COR-L47 (cell line): ENCODE measurements at regions not wholly inside any gene's neighbourhood (a gene's known extent, or its start where the extent isn't known, plus 50 kb on each side); places are given as distances from the start of the nearest gene placed in this dataset.
"Not testable (repeated sequence)": the region's sequence is repeated elsewhere in the genome, so short reads cannot be mapped to it uniquely, and the experiment has no call there.

Experiments
- DNase-seq: peaks from one replicate; lab custom pipeline; 2025; lab: John Stamatoyannopoulos, UW

DNA sequence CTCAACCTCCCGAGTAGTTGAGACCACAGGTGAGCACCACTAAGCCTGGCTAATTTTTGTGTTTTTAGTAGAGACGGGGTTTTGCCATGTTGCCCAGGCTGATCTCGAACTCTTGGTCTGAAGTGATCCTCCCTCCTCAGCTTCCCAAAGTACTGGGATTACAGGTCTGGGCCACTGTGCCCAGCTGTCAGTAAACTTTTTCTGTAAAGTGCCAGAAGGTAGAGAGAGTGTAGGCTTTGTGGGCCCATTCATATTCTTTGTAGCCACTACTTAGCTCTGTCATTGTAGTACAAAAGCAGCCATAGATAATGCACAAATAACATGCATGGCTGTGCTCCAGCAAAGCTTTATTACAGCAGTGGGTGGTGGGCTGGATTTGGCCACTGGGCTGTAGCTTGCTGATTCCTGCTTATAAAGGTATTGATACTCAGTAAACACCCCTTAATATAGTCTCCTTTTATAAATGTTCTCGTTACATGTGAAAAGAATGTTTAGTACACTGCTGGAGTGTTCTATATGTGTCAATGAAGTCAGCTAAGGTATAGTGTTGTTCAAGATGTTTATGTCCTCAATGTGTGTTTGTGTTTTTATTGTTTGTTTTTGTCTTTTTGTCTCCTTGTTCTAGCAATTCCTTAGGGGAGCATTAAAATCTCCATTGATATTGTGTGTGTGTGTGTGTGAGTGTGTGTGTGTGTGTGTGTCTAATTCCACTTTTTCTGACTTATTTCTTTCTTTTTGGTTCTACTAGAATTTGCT, 644.7 kb upstream of the DPP6 start:
- no peak for DNase-seq

DNA sequence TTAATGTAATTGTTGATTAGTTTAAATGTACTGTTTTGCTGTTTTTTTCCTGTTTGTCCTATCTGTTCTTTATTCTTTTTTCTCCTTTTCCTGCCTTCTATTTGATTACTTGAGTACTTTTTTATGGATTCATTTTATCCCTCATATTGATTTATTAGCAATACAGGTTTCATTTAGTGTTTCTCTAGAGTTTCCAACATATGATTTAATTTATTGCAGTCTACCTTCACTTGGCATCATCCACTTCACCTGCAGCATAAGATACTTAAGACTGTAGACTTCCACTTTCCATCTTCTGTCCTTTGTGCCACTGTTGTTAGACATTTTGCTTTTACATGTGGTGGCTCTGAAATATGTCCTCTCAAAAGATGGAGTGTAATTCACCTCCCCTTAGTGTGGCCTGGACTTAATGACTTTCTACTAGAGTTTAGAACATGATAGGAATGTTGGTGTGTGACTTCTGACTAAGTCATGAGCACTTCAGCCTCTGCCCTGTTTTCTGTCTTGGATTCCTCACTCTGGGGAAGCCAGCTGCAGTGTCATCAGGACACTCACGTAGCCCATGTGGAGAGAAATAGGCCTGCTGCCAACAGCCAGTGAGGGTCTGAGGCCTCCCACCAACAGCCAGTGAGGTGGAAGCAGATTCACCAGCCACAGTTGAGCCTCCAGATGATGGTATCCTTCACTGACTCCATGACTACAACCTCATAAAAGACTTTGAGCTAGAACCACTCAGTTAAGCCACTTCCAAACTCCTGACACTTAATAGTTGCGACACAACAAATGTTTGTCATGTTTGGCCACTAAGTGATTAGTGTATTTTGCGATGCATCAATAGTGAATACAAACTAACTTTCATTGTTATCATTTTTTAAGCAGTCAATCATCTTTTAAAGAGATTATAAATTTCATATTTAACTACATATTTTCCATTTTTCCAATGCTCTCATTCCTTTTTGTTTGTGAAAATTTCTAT, 643.5 kb upstream of the DPP6 start:
- no peak for DNase-seq

GRCh38 chr7:153409567-153410342, 642.4 kb upstream of the DPP6 start:
- not testable (repeated sequence) for DNase-seq

- DNase-seq: not testable (repeated sequence)
These were observed 641.1 kb upstream of the DPP6 start for GRCh38 chr7:153410997-153411642.

DNA sequence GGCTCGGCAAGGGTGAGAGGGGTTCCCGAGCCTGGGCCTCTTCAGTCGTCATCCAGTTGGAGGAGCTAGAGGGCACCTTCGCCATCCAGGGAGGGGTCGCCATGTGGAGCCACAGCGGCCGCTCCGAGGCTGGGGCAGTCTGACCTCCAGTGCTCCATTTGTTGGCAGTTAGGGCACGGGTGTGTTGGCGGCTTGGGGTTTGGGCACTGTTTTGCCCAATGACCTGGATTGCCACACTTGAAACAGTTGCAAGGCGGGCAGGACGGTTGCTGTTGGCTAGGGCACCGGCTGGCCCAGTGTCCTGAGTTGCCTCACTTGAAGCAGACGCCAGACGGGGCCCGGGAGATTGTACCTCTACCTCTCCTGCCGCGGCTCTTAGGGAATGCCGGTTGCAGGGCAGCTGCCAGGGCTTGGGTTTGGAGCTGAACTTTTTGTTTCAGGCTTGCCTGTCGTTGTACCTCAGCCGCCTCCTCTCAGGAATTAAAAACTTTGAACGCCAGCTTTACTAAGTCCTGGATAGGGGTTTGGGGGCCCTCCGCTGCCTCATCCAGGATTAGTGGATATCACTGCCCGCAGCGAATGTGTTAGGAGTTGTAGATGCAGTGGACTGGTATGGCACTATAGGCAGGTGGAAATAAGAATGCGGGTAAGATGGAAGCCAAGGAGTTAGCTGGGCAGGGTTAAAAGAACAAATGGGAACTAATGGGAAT, 639.9 kb upstream of the DPP6 start:
- DNase-seq: not testable (repeated sequence)

DNA sequence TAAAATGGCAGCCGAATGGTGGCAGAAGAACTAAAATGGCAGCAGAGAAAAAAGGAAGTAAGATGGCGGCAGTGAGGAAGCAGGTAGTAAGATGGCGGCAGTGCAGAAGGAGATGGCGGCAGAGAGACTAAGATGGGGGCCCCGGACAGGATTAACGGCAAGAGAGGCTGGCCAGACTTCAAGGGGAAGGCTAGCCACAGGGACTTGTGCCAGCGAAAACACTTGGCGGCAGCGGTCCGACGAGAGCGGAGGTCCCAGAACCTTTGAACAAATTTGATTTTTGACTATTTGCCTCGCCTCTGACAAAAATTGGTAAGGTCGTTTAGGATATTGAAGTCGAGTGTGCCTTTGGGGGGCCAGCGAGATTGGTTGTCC, 639.4 kb upstream of the DPP6 start:
- not testable (repeated sequence) for DNase-seq

GRCh38 chr7:153413199-153413539, 639.0 kb upstream of the DPP6 start:
- DNase-seq: no peak

GRCh38 chr7:153413540-153414287, 638.5 kb upstream of the DPP6 start:
- DNase-seq: no peak

DNA sequence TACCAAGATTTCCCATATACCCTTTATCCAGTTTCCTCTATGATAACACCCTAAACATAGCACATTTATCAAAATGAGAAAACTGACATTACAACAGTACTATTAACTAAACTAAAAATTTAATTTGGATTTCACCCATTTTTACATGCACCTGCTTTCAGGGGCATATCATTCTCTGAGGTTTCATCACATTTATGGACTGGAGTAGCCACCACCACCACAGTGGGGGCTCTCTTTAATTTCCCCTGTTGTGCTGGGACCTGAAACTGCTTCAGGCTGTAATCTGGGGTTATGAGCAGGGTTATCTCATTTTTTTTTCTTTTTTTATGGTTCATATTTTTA, 637.9 kb upstream of the DPP6 start:
- no peak for DNase-seq

- no peak for DNase-seq
These were observed 636.6 kb upstream of the DPP6 start for GRCh38 chr7:153415632-153416031.

GRCh38 chr7:153422291-153423209, 629.6 kb upstream of the DPP6 start:
- DNase-seq: no peak

GRCh38 chr7:153423210-153423590, 629.0 kb upstream of the DPP6 start:
- DNase-seq: no peak

GRCh38 chr7:153430931-153431330, 621.3 kb upstream of the DPP6 start:
- no peak for DNase-seq

DNA sequence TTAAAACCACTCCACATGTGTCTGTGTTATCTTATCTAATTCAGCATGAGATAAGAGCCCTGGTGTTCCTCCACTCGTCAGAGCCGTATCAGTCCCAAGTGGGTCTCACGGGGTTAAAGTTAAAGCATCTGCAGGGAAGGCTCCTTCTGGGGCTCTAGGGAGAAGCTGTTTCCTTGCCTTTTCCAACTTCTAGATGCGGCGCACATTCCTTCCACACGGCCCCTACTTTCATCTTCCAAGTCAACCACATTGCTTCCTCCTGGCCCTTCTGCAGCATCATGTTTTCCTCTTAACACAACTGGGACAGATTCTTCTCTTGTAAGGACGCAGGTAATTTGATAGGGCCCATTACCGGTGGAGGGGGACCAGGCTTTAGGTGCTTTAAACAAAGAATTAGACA, 620.1 kb upstream of the DPP6 start:
- no peak for DNase-seq

DNA sequence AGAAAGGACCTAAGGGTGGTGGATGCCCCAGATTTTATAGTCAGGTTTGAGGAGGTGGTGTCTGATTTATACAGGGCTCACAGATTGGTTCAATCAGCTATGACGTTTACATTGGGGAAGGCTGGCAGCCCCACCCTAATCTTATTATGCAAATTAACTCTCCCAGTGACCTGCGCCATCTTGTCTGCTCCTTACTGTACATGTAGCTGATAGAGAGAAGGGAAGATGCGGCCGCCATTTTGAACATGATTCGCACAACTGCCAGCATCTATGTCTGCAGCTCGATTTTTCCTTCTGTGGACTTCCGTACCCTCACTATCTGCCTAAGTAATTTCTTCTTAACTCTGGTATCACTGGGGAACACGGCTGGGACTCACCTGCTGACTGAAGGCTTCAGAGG, 619.0 kb upstream of the DPP6 start:
- no peak for DNase-seq

- no peak for DNase-seq
These were observed 611.5 kb upstream of the DPP6 start for GRCh38 chr7:153440715-153441114.

- no peak for DNase-seq
These were observed 609.0 kb upstream of the DPP6 start for GRCh38 chr7:153443032-153443701.

GRCh38 chr7:153444641-153445040, 607.6 kb upstream of the DPP6 start:
- DNase-seq: no peak

DNA sequence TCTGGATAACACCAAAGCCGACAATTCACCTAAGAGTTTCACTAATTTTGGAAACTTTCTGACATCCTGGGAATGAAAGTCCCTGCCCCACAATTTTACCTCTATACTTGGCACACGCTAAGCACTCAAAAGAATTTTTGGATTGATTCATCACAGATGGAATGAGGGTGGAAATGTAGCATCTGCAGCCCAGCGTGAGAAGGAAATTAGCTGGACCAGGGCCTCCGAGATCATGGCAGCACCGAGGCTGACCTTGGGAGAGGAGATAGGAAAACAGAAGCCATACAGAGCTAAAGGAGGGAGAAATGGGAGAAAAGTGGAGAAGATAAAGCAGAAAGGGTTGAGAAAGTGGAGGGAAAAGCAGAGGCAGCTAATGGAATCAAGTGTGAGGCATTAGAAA, 606.6 kb upstream of the DPP6 start:
- no peak for DNase-seq
